Neural progenitor cell (in vitro differentiated cells): ENCODE measurements at regions not wholly inside any gene's neighbourhood (a gene's known extent, or its start where the extent isn't known, plus 50 kb on each side); places are given as distances from the start of the nearest gene placed in this dataset.

Experiments
- EZH2 ChIP-seq: fragments of 200-600 bp; sonication (generic); IDR thresholded peaks from 2 replicates; pipeline ENCODE4 v1.6.1; 2017; ENCODE audit warnings: antibody characterized with exemption, mild to moderate bottlenecking, moderate library complexity
- TF ChIP-seq, protein P1 (sequence below): fragments of 200-600 bp; sonication (generic); IDR thresholded peaks from 2 replicates; pipeline ENCODE4 v1.5.1; 2017; ENCODE audit warnings: antibody characterized with exemption, mild to moderate bottlenecking

DNA sequence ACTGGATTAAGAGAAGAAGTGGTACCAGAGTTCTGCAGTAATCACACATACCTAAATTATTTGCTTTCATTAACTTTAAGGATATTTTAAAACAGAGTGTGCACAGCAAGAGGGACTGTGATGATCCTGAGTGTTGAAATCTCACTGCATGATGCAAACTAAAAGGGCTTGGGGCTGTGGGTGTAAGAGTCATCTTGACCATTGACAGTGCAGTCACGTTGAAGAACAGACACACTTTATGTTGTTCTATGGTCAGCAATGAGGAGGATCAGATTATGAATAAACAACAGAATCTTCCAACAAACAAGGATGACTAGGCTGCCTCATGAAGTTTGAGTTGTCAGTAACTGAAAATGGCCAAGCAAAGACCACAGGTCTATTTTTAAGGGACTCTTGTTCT is 87.2 kb upstream of the GALNT5 start:
- TF ChIP-seq, protein P1, sequence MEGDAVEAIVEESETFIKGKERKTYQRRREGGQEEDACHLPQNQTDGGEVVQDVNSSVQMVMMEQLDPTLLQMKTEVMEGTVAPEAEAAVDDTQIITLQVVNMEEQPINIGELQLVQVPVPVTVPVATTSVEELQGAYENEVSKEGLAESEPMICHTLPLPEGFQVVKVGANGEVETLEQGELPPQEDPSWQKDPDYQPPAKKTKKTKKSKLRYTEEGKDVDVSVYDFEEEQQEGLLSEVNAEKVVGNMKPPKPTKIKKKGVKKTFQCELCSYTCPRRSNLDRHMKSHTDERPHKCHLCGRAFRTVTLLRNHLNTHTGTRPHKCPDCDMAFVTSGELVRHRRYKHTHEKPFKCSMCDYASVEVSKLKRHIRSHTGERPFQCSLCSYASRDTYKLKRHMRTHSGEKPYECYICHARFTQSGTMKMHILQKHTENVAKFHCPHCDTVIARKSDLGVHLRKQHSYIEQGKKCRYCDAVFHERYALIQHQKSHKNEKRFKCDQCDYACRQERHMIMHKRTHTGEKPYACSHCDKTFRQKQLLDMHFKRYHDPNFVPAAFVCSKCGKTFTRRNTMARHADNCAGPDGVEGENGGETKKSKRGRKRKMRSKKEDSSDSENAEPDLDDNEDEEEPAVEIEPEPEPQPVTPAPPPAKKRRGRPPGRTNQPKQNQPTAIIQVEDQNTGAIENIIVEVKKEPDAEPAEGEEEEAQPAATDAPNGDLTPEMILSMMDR, result no peak
- TF ChIP-seq EZH2, result no peak
